Hepatocyte (in vitro differentiated cells): ENCODE measurements at regions not wholly inside any gene's neighbourhood (a gene's known extent, or its start where the extent isn't known, plus 50 kb on each side); places are given as distances from the start of the nearest gene placed in this dataset.

ENCODE experiments used
- DNase-seq: peaks from one replicate; pipeline ENCODE4 v3.0.0-alpha.2; 2016; ENCODE audit warnings: low spot score
- H2AFZ ChIP-seq: fragments of 200-600 bp; sonication (generic); 2 replicates; pipeline ENCODE4 v1.6.0; 2016; ENCODE audit warnings: antibody characterized with exemption, mild to moderate bottlenecking
- H3K27ac ChIP-seq: fragments of 200-600 bp; sonication (generic); 2 replicates; pipeline ENCODE4 v1.5.1; 2016; ENCODE audit warnings: mild to moderate bottlenecking
- H3K27me3 ChIP-seq: fragments of 200-600 bp; sonication (generic); 2 replicates; pipeline ENCODE4 v1.6.1; 2016
- H3K36me3 ChIP-seq: fragments of 200-600 bp; sonication (generic); replicated peaks from 2 replicates; pipeline ENCODE4 v1.5.1; 2016; ENCODE audit warnings: low read depth; ENCODE audit not compliant: insufficient read depth
- H3K4me1 ChIP-seq: fragments of 200-600 bp; sonication (generic); 2 replicates; pipeline ENCODE4 v1.5.1; 2016; ENCODE audit warnings: mild to moderate bottlenecking, moderate library complexity; ENCODE audit not compliant: insufficient read depth
- H3K4me2 ChIP-seq: fragments of 200-600 bp; sonication (generic); 2 replicates; pipeline ENCODE4 v1.6.0; 2016
- H3K4me3 ChIP-seq: fragments of 200-600 bp; sonication (generic); 2 replicates; pipeline ENCODE4 v1.5.1; 2016; ENCODE audit warnings: mild to moderate bottlenecking
- H3K79me2 ChIP-seq: fragments of 200-600 bp; sonication (generic); 2 replicates; pipeline ENCODE4 v1.6.0; 2017; ENCODE audit warnings: mild to moderate bottlenecking
- H3K9me2 ChIP-seq: fragments of 200-600 bp; sonication (generic); replicated peaks from 2 replicates; pipeline ENCODE4 v1.6.0; 2017; ENCODE audit warnings: mild to moderate bottlenecking; ENCODE audit not compliant: insufficient read depth
- H3K9me3 ChIP-seq: fragments of 200-600 bp; sonication (generic); 2 replicates; pipeline ENCODE4 v1.5.1; 2016; ENCODE audit warnings: low read depth, mild to moderate bottlenecking
- H4K20me1 ChIP-seq: fragments of 200-600 bp; sonication (generic); 2 replicates; pipeline ENCODE4 v1.6.0; 2016; ENCODE audit warnings: mild to moderate bottlenecking; ENCODE audit not compliant: insufficient read depth, poor library complexity, severe bottlenecking
- EZH2 ChIP-seq: fragments of 200-600 bp; sonication (generic); IDR thresholded peaks from 2 replicates; pipeline ENCODE4 v1.6.1; 2016; ENCODE audit warnings: antibody characterized with exemption, mild to moderate bottlenecking, borderline replicate concordance
- EZH2phosphoT487 ChIP-seq: fragments of 200-600 bp; sonication (generic); IDR thresholded peaks from one replicate; pipeline ENCODE4 v1.6.1; 2018; ENCODE audit warnings: antibody characterized with exemption, mild to moderate bottlenecking, low read depth, moderate library complexity; ENCODE audit not compliant: unreplicated experiment, severe bottlenecking
- WGBS: methylation state at CpG from one replicate; pipeline ENCODE4 v1.1.6; 2016; ENCODE audit warnings: low lambda C conversion rate; ENCODE audit errors: missing lambda C conversion rate; 5-methylcytosine and 5-hydroxymethylcytosine counted together
- TF ChIP-seq, protein P1 (sequence below): fragments of 200-600 bp; sonication (generic); IDR thresholded peaks from 2 replicates; pipeline ENCODE4 v1.5.1; 2016; ENCODE audit warnings: antibody characterized with exemption, mild to moderate bottlenecking; ENCODE audit not compliant: poor library complexity

DNA sequence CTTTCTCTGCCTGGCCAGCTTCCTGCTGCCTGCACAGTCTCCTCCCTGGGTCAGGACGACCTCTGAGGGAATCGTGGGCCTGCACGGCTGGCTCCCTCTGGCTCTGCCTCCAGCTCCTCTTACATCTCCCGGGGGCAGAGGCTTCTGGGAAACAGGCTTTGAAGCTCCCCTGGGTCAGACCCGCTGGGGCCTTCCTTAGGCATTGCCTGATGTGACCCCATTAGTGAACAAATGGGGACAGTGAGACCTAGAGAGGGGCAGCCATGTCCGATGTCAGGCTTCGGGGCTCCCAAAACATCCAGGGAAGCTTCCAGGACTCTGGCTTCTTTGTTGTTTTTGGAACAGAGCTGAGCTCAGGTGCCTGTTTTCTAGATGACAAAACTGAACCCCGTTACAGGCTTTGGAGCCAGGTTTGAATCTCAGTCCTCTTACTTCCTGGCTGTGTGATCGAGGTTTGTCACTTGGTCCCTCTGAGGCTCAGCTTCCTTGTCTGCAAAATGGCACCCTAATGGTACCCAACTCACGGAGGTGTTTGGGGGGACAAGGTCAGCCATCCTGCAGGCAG, 94.3 kb downstream of the CEBPB start:
- Histone ChIP-seq H3K79me2 (no peaks in the 10 kb centered on the region), H3K9me3 (no peaks in the 10 kb centered on the region), H2AFZ (peak overlapping the region; percentile 17), H3K9me2 (no peaks in the 10 kb centered on the region), H3K36me3 (no peaks in the 10 kb centered on the region), H3K27me3 (no peaks in the 10 kb centered on the region), H3K27ac (peak overlapping the region; percentile 89), H3K4me2 (no peak overlapping the region), H3K4me3 (no peak overlapping the region), H4K20me1 (no peaks in the 10 kb centered on the region), H3K4me1 (peaks cover 28% of the 10 kb centered on the region)
- 69% methylated on average over 10 of the region's 10 CpGs for WGBS
- TF ChIP-seq EZH2phosphoT487 = no peak
- no peak for TF ChIP-seq EZH2
- TF ChIP-seq, protein P1, sequence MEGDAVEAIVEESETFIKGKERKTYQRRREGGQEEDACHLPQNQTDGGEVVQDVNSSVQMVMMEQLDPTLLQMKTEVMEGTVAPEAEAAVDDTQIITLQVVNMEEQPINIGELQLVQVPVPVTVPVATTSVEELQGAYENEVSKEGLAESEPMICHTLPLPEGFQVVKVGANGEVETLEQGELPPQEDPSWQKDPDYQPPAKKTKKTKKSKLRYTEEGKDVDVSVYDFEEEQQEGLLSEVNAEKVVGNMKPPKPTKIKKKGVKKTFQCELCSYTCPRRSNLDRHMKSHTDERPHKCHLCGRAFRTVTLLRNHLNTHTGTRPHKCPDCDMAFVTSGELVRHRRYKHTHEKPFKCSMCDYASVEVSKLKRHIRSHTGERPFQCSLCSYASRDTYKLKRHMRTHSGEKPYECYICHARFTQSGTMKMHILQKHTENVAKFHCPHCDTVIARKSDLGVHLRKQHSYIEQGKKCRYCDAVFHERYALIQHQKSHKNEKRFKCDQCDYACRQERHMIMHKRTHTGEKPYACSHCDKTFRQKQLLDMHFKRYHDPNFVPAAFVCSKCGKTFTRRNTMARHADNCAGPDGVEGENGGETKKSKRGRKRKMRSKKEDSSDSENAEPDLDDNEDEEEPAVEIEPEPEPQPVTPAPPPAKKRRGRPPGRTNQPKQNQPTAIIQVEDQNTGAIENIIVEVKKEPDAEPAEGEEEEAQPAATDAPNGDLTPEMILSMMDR = no peak
- no peak for DNase-seq

DNA sequence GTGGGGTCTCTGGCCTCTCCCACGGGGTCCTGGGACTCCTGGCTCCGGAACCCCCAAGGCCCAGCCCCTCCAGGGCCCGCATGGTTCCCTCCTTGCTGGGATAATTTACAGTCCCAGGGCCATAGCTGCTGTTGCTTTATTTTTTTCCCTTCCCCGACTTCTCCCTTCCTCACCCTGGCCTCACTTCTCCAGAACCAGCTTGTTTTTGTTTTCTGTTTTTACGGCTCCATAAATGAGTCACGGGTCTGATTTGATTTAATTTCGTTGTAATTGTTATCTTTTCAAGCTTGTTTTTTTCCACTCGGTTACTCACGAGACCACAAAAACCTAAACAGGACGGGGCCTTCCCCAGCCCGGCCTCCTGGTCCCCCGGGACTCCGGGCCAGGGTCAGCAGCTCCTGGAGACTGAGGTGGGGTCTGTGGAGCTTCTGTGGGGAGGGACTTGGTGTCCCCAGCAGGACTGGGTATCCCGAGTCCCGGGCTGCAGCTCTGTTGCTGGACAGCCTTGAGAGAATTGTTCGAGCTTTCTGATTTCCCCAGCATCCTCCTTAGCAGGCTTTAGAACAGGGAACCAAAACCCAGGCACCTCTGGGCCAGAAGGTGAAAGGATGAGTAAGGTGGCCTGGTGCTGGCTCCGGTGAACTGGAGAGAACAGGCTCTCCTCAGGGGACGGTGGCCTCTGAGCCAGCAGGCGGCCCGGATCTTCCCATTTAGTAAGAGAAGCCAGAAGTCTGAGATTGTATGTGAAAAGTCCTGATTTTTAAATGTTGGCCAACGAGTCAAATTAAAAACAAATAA, 94.9 kb downstream of the CEBPB start:
- H3K27ac ChIP-seq = peak overlapping the region; percentile 89
- H4K20me1 ChIP-seq = no peaks in the 10 kb centered on the region
- peak overlapping the region; percentile 17 for H2AFZ ChIP-seq
- peak overlapping the region; percentile 45 for H3K4me2 ChIP-seq
- no peak for DNase-seq
- no peaks in the 10 kb centered on the region for H3K9me2 ChIP-seq
- no peaks in the 10 kb centered on the region for H3K27me3 ChIP-seq
- H3K36me3 ChIP-seq = no peaks in the 10 kb centered on the region
- H3K4me1 ChIP-seq = peaks cover 28% of the 10 kb centered on the region
- TF ChIP-seq, protein P1 = no peak
- TF ChIP-seq EZH2phosphoT487 (no peak), EZH2 (no peak)
- WGBS = 64% methylated on average over 21 of the region's 21 CpGs
- H3K9me3 ChIP-seq = no peaks in the 10 kb centered on the region
- no peaks in the 10 kb centered on the region for H3K79me2 ChIP-seq
- no peak overlapping the region for H3K4me3 ChIP-seq

DNA sequence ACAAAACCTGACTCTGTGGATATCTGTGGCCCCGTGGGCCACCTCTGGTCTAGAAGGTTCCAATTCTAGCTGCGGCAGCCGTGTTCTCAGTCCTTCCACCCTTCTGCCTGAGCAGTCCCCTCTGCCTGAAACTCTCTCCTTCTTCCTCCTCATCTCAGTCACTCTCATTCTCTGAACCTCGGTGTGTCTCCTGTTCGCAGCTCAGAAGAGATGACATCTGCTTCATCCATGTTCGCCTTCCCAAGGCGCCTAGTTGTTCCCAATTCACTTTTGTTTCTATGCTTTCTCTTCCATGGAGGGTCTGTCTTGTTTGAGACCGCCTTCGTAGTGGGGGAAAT, 95.5 kb downstream of the CEBPB start:
- 88% methylated on average over 9 of the region's 9 CpGs for WGBS

More for the DNA sequence above, 95.5 kb downstream of the CEBPB start:
- Histone ChIP-seq H3K4me1 (peaks cover 28% of the 10 kb centered on the region), H3K27ac (peak overlapping the region; percentile 89), H3K4me2 (peak overlapping the region; percentile 45), H3K4me3 (no peak overlapping the region), H3K27me3 (no peaks in the 10 kb centered on the region), H3K9me2 (no peaks in the 10 kb centered on the region), H4K20me1 (no peaks in the 10 kb centered on the region), H2AFZ (no peak overlapping the region), H3K79me2 (no peaks in the 10 kb centered on the region), H3K9me3 (no peaks in the 10 kb centered on the region), H3K36me3 (no peaks in the 10 kb centered on the region)
- DNase-seq = no peak
- no peak for TF ChIP-seq EZH2
- TF ChIP-seq, protein P1 = no peak
- no peak for TF ChIP-seq EZH2phosphoT487
